Prostate gland (tissue), 2 donors: ENCODE measurements at regions not wholly inside any gene's neighbourhood (a gene's known extent, or its start where the extent isn't known, plus 50 kb on each side); places are given as distances from the start of the nearest gene placed in this dataset.

Experiments
- DNase-seq: peaks from one replicate; pipeline ENCODE4 v3.0.0-alpha.2; 2019; ENCODE audit warnings: low spot score
- H3K27ac ChIP-seq, 2 donors: fragments of 200-600 bp; sonication (generic); 2 replicates each; pipeline ENCODE4 v1.5.1; 2017 to 2019
- H3K27me3 ChIP-seq: fragments of 200-600 bp; sonication (generic); replicated peaks from 2 replicates; pipeline ENCODE4 v1.5.1; 2019; ENCODE audit not compliant: insufficient read depth
- H3K36me3 ChIP-seq, 2 donors: fragments of 200-600 bp; sonication (generic); 1 replicate in 1 of 2; 2 replicates in 1 of 2; pipeline versions ENCODE4 v1.5.1 to v1.8.1; 2017 to 2019
- H3K4me1 ChIP-seq: fragments of 200-600 bp; sonication (generic); replicated peaks from 2 replicates; pipeline ENCODE4 v1.5.1; 2019
- H3K4me3 ChIP-seq, 2 donors: fragments of 200-600 bp; sonication (generic); 2 replicates each; pipeline ENCODE4 v1.5.1; 2017 to 2019
- H3K9me3 ChIP-seq: fragments of 200-600 bp; sonication (generic); 2 replicates; pipeline ENCODE4 v1.5.1; 2017
- CTCF ChIP-seq, 4 experiments: fragments of 200-600 bp in 2 of 4; fragments of 450-650 bp in 2 of 4; sonication (generic) in 2 of 4; IDR thresholded peaks; 1 replicate in 3 of 4; 2 replicates in 1 of 4; pipeline ENCODE4 v1.5.1; 2016 to 2019; ENCODE audit warnings: antibody characterized with exemption in 4 of 4, mild to moderate bottlenecking in 2 of 4, moderate library complexity in 2 of 4
- POLR2A ChIP-seq: fragments of 450-650 bp; IDR thresholded peaks from one replicate; pipeline ENCODE4 v1.6.1; 2016; ENCODE audit warnings: antibody characterized with exemption, mild to moderate bottlenecking
- POLR2AphosphoS5 ChIP-seq: sonication (generic); formaldehyde crosslinking; IDR thresholded peaks from one replicate; pipeline ENCODE4 v1.6.1; 2017; ENCODE audit warnings: antibody characterized with exemption
- WGBS: methylation state at CpG from one replicate; pipeline ENCODE4 v1.1.5; 2018; 5-methylcytosine and 5-hydroxymethylcytosine counted together
- intact Hi-C: fragments of 100-400 bp; cut with DNase I; formaldehyde crosslinking; loops from one replicate; pipeline ENCODE4 v1.14.2; 2022

DNA sequence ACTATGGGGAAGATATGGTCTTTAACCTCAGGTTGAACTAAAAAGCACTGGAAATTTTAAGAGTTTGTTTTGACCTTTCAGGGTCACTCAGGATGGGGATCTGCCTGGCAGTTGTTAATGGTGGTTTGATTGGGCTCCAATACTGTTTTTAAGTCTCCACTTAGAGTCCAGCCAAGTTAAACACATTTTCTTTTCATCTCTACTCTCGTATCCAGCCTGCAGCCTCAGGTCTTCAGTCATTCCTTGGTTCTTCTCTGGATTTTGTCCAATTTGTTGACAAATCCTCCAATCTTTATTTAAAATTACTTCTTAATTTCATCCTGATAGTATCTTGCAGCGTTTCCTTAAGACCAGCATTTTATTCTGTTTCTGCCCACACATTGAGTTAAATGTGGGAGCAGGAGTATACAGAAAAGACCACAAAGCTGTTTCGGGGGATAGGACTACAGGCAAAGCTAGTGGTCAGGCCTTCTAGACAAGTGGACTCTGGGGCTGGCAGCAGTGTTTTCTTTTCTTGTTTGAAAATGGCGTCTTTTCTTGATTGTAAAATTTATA, 133.2 kb upstream of the INHBA start:
- intact Hi-C loops, result no loop called here
- WGBS, result 19% methylated on average over 4 of the region's 4 CpGs
- DNase-seq, result no peak
- H3K36me3 ChIP-seq, result no peaks in the 10 kb centered on the region
- TF ChIP-seq CTCF (IDR thresholded peaks at IDR 0.05) (no peak), POLR2AphosphoS5 (no peak), POLR2A (no peak)
- no peak overlapping the region for H3K27ac ChIP-seq
- H3K4me1 ChIP-seq, result no peaks in the 10 kb centered on the region
- H3K9me3 ChIP-seq, result no peaks in the 10 kb centered on the region
- H3K4me3 ChIP-seq, result no peak overlapping the region
- H3K27me3 ChIP-seq, result no peaks in the 10 kb centered on the region

DNA sequence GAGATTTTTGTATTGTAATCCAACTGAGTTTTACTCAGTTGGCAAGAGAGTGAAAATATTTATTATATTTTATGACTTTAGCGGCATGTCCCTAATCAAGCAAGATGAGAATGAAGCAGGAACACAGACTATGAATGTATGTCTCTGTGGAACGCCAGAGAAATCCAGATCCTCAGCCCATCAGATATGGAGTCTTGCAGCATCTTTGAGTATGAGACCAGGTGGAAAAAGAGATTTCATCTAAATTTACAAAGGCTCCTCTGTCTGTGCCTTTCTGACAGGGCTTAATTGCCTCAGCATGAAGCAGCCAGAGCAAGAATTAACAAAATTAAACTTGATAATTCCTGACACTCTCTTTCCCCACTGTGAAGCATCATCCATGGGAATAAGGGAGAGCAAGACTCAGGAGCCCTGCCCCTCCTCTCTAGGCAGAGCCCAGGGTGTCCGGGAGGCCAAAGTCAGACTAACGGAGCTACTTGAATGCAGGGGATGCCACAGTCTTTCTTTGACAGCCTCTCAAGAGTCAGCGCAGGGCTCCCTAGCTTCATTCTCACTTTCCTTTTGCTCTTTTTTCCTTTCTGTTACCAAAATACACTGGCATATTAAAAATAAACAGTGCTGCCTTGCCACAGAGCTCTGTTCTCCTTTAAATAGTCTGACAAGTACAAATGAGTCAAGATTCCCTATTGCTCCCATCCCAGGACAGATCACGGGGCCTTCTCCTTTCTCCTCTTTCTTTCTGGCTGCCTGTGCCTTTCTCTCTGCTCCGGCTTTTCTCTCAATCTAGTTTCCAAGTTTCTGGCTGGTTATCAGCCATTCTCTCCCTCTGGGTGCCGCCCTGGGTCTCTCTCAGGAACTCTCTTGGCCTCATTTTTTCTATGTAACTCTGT, 132.2 kb upstream of the INHBA start:
- intact Hi-C loops, result no loop called here
- WGBS, result 20% methylated on average over 8 of the region's 8 CpGs
- no peaks in the 10 kb centered on the region for H3K27me3 ChIP-seq
- H3K4me1 ChIP-seq, result no peaks in the 10 kb centered on the region
- no peak for TF ChIP-seq POLR2A
- TF ChIP-seq POLR2AphosphoS5, result no peak
- TF ChIP-seq CTCF (IDR thresholded peaks at IDR 0.05), result no peak
- no peak overlapping the region for H3K4me3 ChIP-seq
- no peaks in the 10 kb centered on the region for H3K9me3 ChIP-seq
- DNase-seq, result no peak
- H3K36me3 ChIP-seq, result no peaks in the 10 kb centered on the region
- peak overlapping the region in 1 of 2 donors; percentile 45 for H3K27ac ChIP-seq

DNA sequence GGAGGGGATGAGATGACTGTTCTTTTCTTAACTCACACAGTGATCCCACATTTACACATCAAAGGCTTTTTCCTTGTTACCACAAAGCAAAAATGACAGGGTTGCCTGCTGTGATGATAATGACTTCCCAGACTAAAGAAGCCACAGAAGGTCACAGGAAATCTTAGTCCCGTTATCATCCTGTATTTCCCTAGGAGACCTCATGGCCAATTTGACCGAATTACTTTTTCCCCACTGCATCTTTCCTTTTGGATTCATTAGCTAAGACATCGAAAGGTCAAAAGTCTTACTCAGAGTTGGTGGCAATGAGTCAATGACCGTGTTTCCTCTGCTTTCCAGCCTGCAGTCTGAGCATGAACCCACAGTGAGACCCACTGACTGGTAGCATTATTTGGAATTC, 130.1 kb upstream of the INHBA start:
- Histone ChIP-seq H3K27ac (no peak overlapping the region), H3K27me3 (no peaks in the 10 kb centered on the region), H3K4me1 (no peaks in the 10 kb centered on the region), H3K9me3 (no peaks in the 10 kb centered on the region), H3K4me3 (no peak overlapping the region), H3K36me3 (no peaks in the 10 kb centered on the region)
- TF ChIP-seq POLR2A, result no peak
- no peak for TF ChIP-seq CTCF (IDR thresholded peaks at IDR 0.05)
- TF ChIP-seq POLR2AphosphoS5, result no peak
- 81% methylated on average over 4 of the region's 4 CpGs for WGBS
- no peak for DNase-seq
- intact Hi-C loops, result no loop called here

DNA sequence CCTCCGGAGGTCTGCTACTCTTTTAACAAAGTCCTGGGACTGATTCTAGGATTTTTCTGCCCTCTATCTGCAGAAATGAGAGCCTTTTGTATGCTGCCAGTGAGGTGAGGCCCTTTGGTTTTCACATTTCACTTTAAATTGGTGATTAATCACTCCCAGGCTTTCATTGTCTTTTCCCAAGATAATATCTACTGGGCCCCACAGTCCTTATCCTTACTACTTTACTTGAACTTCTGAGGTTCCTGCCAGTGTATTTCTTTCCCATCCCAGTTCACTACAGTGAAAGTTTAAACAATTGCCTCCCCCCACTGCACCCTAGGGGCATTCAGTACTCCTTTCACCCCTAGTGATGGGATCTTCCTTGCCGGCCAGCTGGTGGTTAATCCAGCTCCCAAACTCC, 127.4 kb upstream of the INHBA start:
- Histone ChIP-seq H3K4me3 (no peak overlapping the region), H3K27me3 (no peaks in the 10 kb centered on the region), H3K36me3 (no peaks in the 10 kb centered on the region), H3K4me1 (no peaks in the 10 kb centered on the region), H3K27ac (no peak overlapping the region), H3K9me3 (no peaks in the 10 kb centered on the region)
- TF ChIP-seq POLR2AphosphoS5, result no peak
- TF ChIP-seq POLR2A, result no peak
- no peak for TF ChIP-seq CTCF (IDR thresholded peaks at IDR 0.05)
- DNase-seq, result no peak
- 32% methylated on average over 2 of the region's 2 CpGs for WGBS
- intact Hi-C loops, result no loop called here

DNA sequence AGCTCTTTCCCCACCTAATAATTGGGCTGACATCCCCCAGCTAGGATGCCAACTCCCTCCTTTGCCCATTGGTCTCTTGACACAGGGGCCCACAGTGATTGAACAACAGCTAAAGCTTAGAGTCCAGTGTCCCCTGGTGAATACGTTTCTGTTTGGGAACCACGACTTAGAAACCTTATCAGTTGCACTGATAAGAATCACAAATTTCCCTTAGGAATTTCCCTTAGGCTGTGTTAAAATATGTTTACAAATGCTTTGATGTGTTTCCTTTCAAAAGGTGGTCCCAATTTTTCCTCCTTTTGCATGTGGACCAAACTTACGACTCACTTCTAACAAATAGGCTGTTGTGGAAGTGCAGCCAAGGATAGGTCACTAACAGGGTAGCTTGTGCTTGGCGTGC, 126.0 kb upstream of the INHBA start:
- Histone ChIP-seq H3K4me1 (no peaks in the 10 kb centered on the region), H3K9me3 (no peaks in the 10 kb centered on the region), H3K27me3 (no peaks in the 10 kb centered on the region), H3K27ac (no peak overlapping the region), H3K4me3 (no peak overlapping the region), H3K36me3 (no peaks in the 10 kb centered on the region)
- no peak for TF ChIP-seq CTCF (IDR thresholded peaks at IDR 0.05)
- TF ChIP-seq POLR2A, result no peak
- TF ChIP-seq POLR2AphosphoS5, result no peak
- 61% methylated on average over 4 of the region's 4 CpGs for WGBS
- intact Hi-C loops, result no loop called here
- DNase-seq, result no peak
